ENCODE measurements at regions not wholly inside any gene's neighbourhood (a gene's known extent, or its start where the extent isn't known, plus 50 kb on each side); places are given as distances from the start of the nearest gene placed in this dataset.
A peak's percentile ranks its signal among the peaks of the same experiment; 100 is the strongest.

DNA sequence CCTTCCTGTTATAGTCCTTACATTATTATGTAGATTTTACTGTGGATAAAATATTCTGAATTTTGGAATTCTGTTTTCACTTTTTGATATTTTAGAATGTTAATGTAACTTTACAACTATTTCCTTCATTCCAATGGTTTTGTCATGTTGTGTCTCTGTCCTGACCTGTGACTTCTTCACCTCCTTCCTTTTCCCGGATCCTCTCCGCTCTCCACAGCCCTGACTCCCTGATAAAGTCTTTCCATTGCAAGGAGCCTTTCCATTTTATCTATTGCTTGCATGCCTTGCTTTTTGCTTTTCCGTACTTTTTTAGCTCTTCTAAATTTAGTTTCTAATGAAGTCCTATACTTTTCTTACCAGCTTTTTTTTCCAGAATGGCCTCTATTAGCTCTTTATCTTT lies 117.6 kb upstream of the ARRDC3 start:
- no peaks in the 10 kb centered on the region for H3K27me3 ChIP-seq (replicated peaks in 1 of 4; ENCODE audit: control extremely low read depth in 1 of 4, control insufficient read depth in 3 of 4, insufficient read depth in 4 of 4, low read length in 3 of 4)
- no peak overlapping the region for H3K4me3 ChIP-seq (ENCODE audit: control extremely low read depth in 1 of 5, extremely low read depth in 1 of 5, insufficient read depth in 1 of 5, low read depth in 2 of 5, low read length in 4 of 5)
- no peak for ATAC-seq (ENCODE audit: low read depth)
- intact Hi-C loops (cut with micrococcal nuclease): no loop called here
- no peaks in the 10 kb centered on the region for H3K9me3 ChIP-seq (ENCODE audit: control extremely low read depth in 1 of 3, control insufficient read depth in 2 of 3, insufficient read depth in 1 of 3, low read length in 2 of 3)
- DNase-seq: no peak
- POLR2A ChIA-PET: no interaction called here
- H3K27me3 Mint-ChIP-seq: peaks cover 4% of the 10 kb centered on the region
- no peaks in the 10 kb centered on the region for H3K36me3 ChIP-seq (replicated peaks in 1 of 2; ENCODE audit: control extremely low read depth in 1 of 2, control insufficient read depth in 1 of 2, extremely low read depth in 1 of 2, insufficient read depth in 2 of 2, low read length in 1 of 2)
- TF ChIP-seq, protein P1, sequence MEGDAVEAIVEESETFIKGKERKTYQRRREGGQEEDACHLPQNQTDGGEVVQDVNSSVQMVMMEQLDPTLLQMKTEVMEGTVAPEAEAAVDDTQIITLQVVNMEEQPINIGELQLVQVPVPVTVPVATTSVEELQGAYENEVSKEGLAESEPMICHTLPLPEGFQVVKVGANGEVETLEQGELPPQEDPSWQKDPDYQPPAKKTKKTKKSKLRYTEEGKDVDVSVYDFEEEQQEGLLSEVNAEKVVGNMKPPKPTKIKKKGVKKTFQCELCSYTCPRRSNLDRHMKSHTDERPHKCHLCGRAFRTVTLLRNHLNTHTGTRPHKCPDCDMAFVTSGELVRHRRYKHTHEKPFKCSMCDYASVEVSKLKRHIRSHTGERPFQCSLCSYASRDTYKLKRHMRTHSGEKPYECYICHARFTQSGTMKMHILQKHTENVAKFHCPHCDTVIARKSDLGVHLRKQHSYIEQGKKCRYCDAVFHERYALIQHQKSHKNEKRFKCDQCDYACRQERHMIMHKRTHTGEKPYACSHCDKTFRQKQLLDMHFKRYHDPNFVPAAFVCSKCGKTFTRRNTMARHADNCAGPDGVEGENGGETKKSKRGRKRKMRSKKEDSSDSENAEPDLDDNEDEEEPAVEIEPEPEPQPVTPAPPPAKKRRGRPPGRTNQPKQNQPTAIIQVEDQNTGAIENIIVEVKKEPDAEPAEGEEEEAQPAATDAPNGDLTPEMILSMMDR (IDR thresholded peaks at IDR 0.05): no peak
- TF ChIP-seq EZH2 (IDR thresholded peaks at IDR 0.05; ENCODE audit: borderline replicate concordance, insufficient read depth, low read depth, low read length, poor library complexity, severe bottlenecking): no peak
- H3K4me2 ChIP-seq (replicated peaks; ENCODE audit: low read depth, low read length, poor library complexity, severe bottlenecking): no peak overlapping the region
- H3K4me1 Mint-ChIP-seq: no peaks in the 10 kb centered on the region
- no peak overlapping the region for H3K27ac Mint-ChIP-seq
- no peak overlapping the region for H3K9ac ChIP-seq (ENCODE audit: low read length)
- CTCF ChIA-PET: interaction anchor here (0.9 to 3.5 kb wide), 3 partner anchors 9 to 18 kb away, joined by 3 to 14 read pairs (median 7); no protein-coding TSS in a partner anchor
- 100% methylated on average over 2 of the region's 3 CpGs for WGBS (ENCODE audit: insufficient coverage)
- H3K79me2 ChIP-seq (ENCODE audit: control insufficient read depth, insufficient read depth, low read length): no peaks in the 10 kb centered on the region
- H3K4me3 Mint-ChIP-seq: no peak overlapping the region
- no peak overlapping the region for H2AFZ ChIP-seq (ENCODE audit: insufficient read depth, low read depth, low read length, poor library complexity, severe bottlenecking)
- no peaks in the 10 kb centered on the region for H4K20me1 ChIP-seq (ENCODE audit: control insufficient read depth, insufficient read depth, low read length, poor library complexity, severe bottlenecking)
- H3K9me3 Mint-ChIP-seq (ENCODE audit: insufficient read depth): no peaks in the 10 kb centered on the region
- no peaks in the 10 kb centered on the region for H3K4me1 ChIP-seq (ENCODE audit: control insufficient read depth in 2 of 2, insufficient read depth in 2 of 2, low read length in 2 of 2)
- no peak overlapping the region for H3K27ac ChIP-seq (ENCODE audit: low read length in 2 of 2)

- Histone ChIP-seq H3K9ac (ENCODE audit: low read length) (no peak overlapping the region), H3K79me2 (ENCODE audit: control insufficient read depth, insufficient read depth, low read length) (no peaks in the 10 kb centered on the region), H3K4me2 (replicated peaks; ENCODE audit: low read depth, low read length, poor library complexity, severe bottlenecking) (no peak overlapping the region), H3K9me3 (ENCODE audit: control extremely low read depth in 1 of 3, control insufficient read depth in 2 of 3, insufficient read depth in 1 of 3, low read length in 2 of 3) (no peaks in the 10 kb centered on the region), H3K36me3 (replicated peaks in 1 of 2; ENCODE audit: control extremely low read depth in 1 of 2, control insufficient read depth in 1 of 2, extremely low read depth in 1 of 2, insufficient read depth in 2 of 2, low read length in 1 of 2) (no peaks in the 10 kb centered on the region), H3K27me3 (replicated peaks in 1 of 4; ENCODE audit: control extremely low read depth in 1 of 4, control insufficient read depth in 3 of 4, insufficient read depth in 4 of 4, low read length in 3 of 4) (no peaks in the 10 kb centered on the region), H2AFZ (ENCODE audit: insufficient read depth, low read depth, low read length, poor library complexity, severe bottlenecking) (no peak overlapping the region), H3K4me1 (ENCODE audit: control insufficient read depth in 2 of 2, insufficient read depth in 2 of 2, low read length in 2 of 2) (no peaks in the 10 kb centered on the region), H3K4me3 (ENCODE audit: control extremely low read depth in 1 of 5, extremely low read depth in 1 of 5, insufficient read depth in 1 of 5, low read depth in 2 of 5, low read length in 4 of 5) (no peak overlapping the region), H4K20me1 (ENCODE audit: control insufficient read depth, insufficient read depth, low read length, poor library complexity, severe bottlenecking) (no peaks in the 10 kb centered on the region), H3K27ac (ENCODE audit: low read length in 2 of 2) (no peak overlapping the region)
- Mint-ChIP-seq H3K27ac (no peak overlapping the region), H3K4me3 (no peak overlapping the region), H3K27me3 (peaks cover 4% of the 10 kb centered on the region), H3K4me1 (no peaks in the 10 kb centered on the region), H3K9me3 (ENCODE audit: insufficient read depth) (no peaks in the 10 kb centered on the region)
- no peak for ATAC-seq (ENCODE audit: low read depth)
- POLR2A ChIA-PET: no interaction called here
- CTCF ChIA-PET: interaction anchor here (0.7 to 3.5 kb wide), 4 partner anchors 9 to 28 kb away, joined by 3 to 14 read pairs (median 5); no protein-coding TSS in a partner anchor
- DNase-seq: peak; percentile 41
- WGBS (ENCODE audit: insufficient coverage): no CpG with 5 or more reads among the region's 2 CpGs
- TF ChIP-seq, protein P1 (IDR thresholded peaks at IDR 0.05): peak; percentile 84
- TF ChIP-seq EZH2 (IDR thresholded peaks at IDR 0.05; ENCODE audit: borderline replicate concordance, insufficient read depth, low read depth, low read length, poor library complexity, severe bottlenecking): no peak
- intact Hi-C loops (cut with micrococcal nuclease): no loop called here
Measured at GRCh38 chr5:91499943-91500531, 116.9 kb upstream of the ARRDC3 start.

Measured in B cell (primary cell).